ENCODE measurements at regions not wholly inside any gene's neighbourhood (a gene's known extent, or its start where the extent isn't known, plus 50 kb on each side); places are given as distances from the start of the nearest gene placed in this dataset.

GRCh38 chr4:181597766-181598165 lies 645.4 kb upstream of the TENM3 start:
- TF ChIP-seq CTCF (IDR thresholded peaks at IDR 0.05; ENCODE audit: insufficient read depth, low read length), result no peak
- TF ChIP-seq, protein P1, sequence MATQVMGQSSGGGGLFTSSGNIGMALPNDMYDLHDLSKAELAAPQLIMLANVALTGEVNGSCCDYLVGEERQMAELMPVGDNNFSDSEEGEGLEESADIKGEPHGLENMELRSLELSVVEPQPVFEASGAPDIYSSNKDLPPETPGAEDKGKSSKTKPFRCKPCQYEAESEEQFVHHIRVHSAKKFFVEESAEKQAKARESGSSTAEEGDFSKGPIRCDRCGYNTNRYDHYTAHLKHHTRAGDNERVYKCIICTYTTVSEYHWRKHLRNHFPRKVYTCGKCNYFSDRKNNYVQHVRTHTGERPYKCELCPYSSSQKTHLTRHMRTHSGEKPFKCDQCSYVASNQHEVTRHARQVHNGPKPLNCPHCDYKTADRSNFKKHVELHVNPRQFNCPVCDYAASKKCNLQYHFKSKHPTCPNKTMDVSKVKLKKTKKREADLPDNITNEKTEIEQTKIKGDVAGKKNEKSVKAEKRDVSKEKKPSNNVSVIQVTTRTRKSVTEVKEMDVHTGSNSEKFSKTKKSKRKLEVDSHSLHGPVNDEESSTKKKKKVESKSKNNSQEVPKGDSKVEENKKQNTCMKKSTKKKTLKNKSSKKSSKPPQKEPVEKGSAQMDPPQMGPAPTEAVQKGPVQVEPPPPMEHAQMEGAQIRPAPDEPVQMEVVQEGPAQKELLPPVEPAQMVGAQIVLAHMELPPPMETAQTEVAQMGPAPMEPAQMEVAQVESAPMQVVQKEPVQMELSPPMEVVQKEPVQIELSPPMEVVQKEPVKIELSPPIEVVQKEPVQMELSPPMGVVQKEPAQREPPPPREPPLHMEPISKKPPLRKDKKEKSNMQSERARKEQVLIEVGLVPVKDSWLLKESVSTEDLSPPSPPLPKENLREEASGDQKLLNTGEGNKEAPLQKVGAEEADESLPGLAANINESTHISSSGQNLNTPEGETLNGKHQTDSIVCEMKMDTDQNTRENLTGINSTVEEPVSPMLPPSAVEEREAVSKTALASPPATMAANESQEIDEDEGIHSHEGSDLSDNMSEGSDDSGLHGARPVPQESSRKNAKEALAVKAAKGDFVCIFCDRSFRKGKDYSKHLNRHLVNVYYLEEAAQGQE (IDR thresholded peaks at IDR 0.05; ENCODE audit: insufficient replicate concordance, low read depth), result no peak

Measured in HL-60 (cell line).